AG04450 (cell line): ENCODE measurements at regions not wholly inside any gene's neighbourhood (a gene's known extent, or its start where the extent isn't known, plus 50 kb on each side); places are given as distances from the start of the nearest gene placed in this dataset.
A peak's percentile ranks its signal among the peaks of the same experiment; 100 is the strongest.

Source experiments
- CTCF ChIA-PET: fragments of 300-600, 350-600 bp; formaldehyde crosslinking; extraction: SDS; loops from one replicate; lab custom pipeline; 2022; ENCODE audit warnings: antibody characterized with exemption, inconsistent platforms; lab: Charles Lee
- POLR2A ChIA-PET: fragments of 350-600 bp; formaldehyde crosslinking; extraction: SDS; loops from one replicate; lab custom pipeline; 2021; ENCODE audit warnings: antibody characterized with exemption, inconsistent platforms; lab: Yijun Ruan, JAX
- DNase-seq: peaks from one replicate; pipeline ENCODE4 v3.0.0-alpha.2; 2011; ENCODE audit warnings: low read depth, low spot score
- H3K27ac ChIP-seq: one replicate; pipeline ENCODE4 v1.5.1; 2012; ENCODE audit warnings: low read depth, low read length, control low read depth
- H3K27me3 ChIP-seq: one replicate; pipeline ENCODE4 v1.6.0; 2012; ENCODE audit warnings: low read length; ENCODE audit not compliant: control insufficient read depth, insufficient read depth
- H3K4me3 ChIP-seq: 2 replicates; pipeline ENCODE4 v1.5.1; 2011; ENCODE audit warnings: mild to moderate bottlenecking, low read depth, low read length, control low read depth
- H3K9me3 ChIP-seq: 2 replicates; pipeline ENCODE4 v1.5.1; 2012; ENCODE audit warnings: low read length; ENCODE audit not compliant: control insufficient read depth, insufficient read depth
- CTCF ChIP-seq: IDR thresholded peaks from 2 replicates; pipeline ENCODE4 v1.5.1; 2011; ENCODE audit warnings: low read depth, low read length, control low read depth, inconsistent platforms

- H3K9me3 ChIP-seq = no peaks in the 10 kb centered on the region; the same call in 1 of the 2 replicates
- peak; percentile 18; the same call in 1 of the 2 replicates for TF ChIP-seq CTCF
- no peak overlapping the region for H3K4me3 ChIP-seq
- POLR2A ChIA-PET = interaction anchor here (0.7 to 1.8 kb wide), 2 partner anchors 17 to 63 kb away, joined by 5 to 7 read pairs; no protein-coding TSS in a partner anchor
- CTCF ChIA-PET = interaction anchor here (0.9 to 1.6 kb wide), 3 partner anchors 16 to 394 kb away, joined by 3 to 4 read pairs (median 4); no protein-coding TSS in a partner anchor
- H3K27ac ChIP-seq = peak overlapping the region; percentile 97
- H3K27me3 ChIP-seq = no peaks in the 10 kb centered on the region
- DNase-seq = peak; percentile 80
Observed at GRCh38 chr9:107734256-107735013, 244.9 kb upstream of the KLF4 start.

- no peaks in the 10 kb centered on the region for H3K9me3 ChIP-seq
- no peak for DNase-seq
- ChIA-PET POLR2A (interaction anchor here (1.8 kb wide), 1 partner anchor 18 kb away, joined by 5 read pairs; no protein-coding TSS in a partner anchor), CTCF (interaction anchor here (0.8 to 1.6 kb wide), 3 partner anchors 17 to 393 kb away, joined by 4 to 5 read pairs (median 4); no protein-coding TSS in a partner anchor)
- H3K27me3 ChIP-seq = no peaks in the 10 kb centered on the region
- H3K4me3 ChIP-seq = peak overlapping the region; percentile 32
- H3K27ac ChIP-seq = peak overlapping the region; percentile 71
- TF ChIP-seq CTCF = no peak
Observed at GRCh38 chr9:107733523-107733894, 243.9 kb upstream of the KLF4 start.

- ChIA-PET POLR2A (no interaction called here), CTCF (interaction anchor here (0.8 to 0.9 kb wide), 2 partner anchors 21 to 392 kb away, joined by 4 to 5 read pairs; no protein-coding TSS in a partner anchor)
- no peak for TF ChIP-seq CTCF
- DNase-seq = no peak
- Histone ChIP-seq H3K4me3 (peak overlapping the region; percentile 32), H3K9me3 (no peaks in the 10 kb centered on the region), H3K27ac (peak overlapping the region; percentile 71), H3K27me3 (no peaks in the 10 kb centered on the region)
Observed at GRCh38 chr9:107732781-107733522, 243.4 kb upstream of the KLF4 start.

GRCh38 chr9:107731115-107731762 is 241.7 kb upstream of the KLF4 start:
- CTCF ChIA-PET = no interaction called here
- POLR2A ChIA-PET = no interaction called here

More at GRCh38 chr9:107731115-107731762, 241.7 kb upstream of the KLF4 start:
- no peak for DNase-seq
- no peak for TF ChIP-seq CTCF
- Histone ChIP-seq H3K9me3 (no peaks in the 10 kb centered on the region), H3K27ac (no peak overlapping the region), H3K4me3 (no peak overlapping the region), H3K27me3 (no peaks in the 10 kb centered on the region)
